SK-N-MC (cell line): ENCODE measurements at regions not wholly inside any gene's neighbourhood (a gene's known extent, or its start where the extent isn't known, plus 50 kb on each side); places are given as distances from the start of the nearest gene placed in this dataset.

Experiments
- EZH2 ChIP-seq: fragments of 200-600 bp; sonication (generic); IDR thresholded peaks from one replicate; pipeline ENCODE4 v1.6.1; 2017; ENCODE audit warnings: antibody characterized with exemption
- POLR2AphosphoS5 ChIP-seq: IDR thresholded peaks from 2 replicates; pipeline ENCODE4 v1.6.1; 2012; ENCODE audit warnings: mild to moderate bottlenecking, low read depth, low read length, borderline replicate concordance

DNA sequence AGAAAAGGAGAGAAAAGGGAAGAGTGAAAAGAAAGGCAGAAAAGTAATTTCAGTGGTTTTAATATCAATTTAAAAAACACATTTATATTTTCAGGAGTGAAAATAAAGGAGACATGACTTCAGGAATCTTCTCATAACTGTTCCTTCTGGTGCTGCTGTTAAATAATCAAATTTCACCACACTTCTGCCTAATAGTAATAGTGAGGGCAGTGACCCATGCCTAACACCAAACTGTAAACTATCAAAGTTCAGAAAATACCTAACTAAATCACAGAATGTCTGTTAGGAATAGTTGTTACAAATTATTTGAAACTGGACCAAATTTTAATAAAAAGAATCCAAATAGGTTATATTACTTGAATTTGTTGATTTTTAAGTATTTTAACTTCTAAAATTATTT is 169.4 kb downstream of the RPL10L start:
- no peak for TF ChIP-seq EZH2
- no peak for TF ChIP-seq POLR2AphosphoS5
